HK-2 (cell line): ENCODE measurements at regions not wholly inside any gene's neighbourhood (a gene's known extent, or its start where the extent isn't known, plus 50 kb on each side); places are given as distances from the start of the nearest gene placed in this dataset.

Experiments
- DNase-seq: peaks from one replicate; pipeline ENCODE4 v3.0.0-alpha.2; 2018; ENCODE audit not compliant: unreplicated experiment

DNA sequence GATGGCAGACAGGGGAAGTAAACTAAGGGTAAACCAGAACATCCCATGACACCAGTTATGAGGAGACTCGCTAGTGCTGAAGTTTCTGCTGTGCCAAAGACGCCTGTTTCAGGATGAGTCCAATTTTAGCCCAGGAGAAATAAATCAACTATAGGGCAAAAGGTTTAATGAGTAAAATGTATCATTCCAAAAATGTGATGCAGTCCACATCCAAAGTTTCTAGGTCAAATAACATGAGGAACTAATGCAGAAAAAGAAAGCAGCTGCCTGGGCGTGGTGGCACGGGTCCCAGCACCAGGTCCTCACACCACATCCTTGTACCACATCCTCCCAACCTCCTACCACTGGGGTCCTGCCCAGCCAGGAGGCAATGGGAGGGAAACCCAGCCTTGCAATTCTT is 126.9 kb upstream of the CTAGE1 start:
- DNase-seq: no peak

DNA sequence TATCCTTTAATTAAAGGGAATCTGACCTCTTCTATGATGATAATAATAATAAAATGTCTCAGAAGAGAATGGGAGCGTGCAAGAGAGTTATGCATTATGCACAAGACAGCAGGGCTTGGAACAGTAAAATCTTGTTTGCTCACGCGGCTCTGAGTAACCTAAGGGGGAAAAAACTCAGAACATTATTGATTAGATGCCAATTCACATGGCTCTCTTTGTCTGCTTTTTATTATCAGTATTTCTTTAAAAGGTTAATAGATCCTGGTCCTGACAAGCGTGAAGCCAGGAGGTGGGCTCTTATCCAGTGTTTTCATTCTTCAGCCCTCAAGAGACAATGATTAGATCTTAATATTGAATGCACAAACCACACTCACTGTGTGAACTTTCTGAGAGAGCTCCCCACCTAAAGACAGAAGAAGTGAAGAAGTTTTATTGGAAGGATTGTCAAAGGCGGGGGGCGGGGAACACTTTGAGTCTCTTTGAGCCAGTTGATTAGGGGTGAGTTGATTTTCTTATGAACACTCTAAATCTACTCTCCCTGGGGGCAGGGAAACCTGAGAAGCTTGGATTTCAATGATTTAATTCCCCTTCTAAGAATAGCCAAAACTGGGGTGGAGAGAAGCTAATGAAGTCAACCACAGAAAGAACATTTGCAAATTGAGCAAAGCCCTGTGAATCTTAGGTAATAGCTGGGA is 127.5 kb upstream of the CTAGE1 start:
- DNase-seq: no peak

DNA sequence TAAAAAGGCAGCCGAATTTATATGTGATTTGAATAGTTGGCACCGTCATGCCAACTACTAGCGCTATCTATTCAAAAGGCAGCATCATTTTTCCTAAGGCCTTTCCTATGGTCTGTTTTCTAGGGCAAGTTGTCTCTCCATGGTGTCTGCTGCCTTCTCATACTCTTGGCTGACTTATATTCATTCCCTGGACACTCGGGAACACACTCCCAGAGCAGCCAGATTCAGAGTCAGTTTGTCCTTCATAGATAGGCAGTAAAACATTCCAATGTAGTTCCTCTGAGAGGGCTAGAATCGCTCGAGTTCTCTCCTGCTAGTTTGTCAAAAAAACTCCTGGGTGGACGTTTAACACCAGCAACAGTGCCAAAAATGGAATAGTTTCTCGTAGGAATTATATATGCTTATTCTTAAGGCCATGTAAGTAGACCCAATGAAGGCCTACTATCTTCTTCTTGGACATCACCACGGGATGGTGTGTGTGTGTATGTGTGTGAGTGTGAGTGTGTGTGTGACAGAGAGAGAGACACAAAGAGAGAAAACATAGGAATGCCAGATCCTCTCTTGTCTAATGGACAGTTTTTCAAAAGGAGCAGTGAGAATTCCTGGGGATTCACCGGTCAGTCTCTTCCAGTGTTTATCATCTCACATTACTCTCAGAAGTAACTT is 129.3 kb upstream of the CTAGE1 start:
- no peak for DNase-seq

DNA sequence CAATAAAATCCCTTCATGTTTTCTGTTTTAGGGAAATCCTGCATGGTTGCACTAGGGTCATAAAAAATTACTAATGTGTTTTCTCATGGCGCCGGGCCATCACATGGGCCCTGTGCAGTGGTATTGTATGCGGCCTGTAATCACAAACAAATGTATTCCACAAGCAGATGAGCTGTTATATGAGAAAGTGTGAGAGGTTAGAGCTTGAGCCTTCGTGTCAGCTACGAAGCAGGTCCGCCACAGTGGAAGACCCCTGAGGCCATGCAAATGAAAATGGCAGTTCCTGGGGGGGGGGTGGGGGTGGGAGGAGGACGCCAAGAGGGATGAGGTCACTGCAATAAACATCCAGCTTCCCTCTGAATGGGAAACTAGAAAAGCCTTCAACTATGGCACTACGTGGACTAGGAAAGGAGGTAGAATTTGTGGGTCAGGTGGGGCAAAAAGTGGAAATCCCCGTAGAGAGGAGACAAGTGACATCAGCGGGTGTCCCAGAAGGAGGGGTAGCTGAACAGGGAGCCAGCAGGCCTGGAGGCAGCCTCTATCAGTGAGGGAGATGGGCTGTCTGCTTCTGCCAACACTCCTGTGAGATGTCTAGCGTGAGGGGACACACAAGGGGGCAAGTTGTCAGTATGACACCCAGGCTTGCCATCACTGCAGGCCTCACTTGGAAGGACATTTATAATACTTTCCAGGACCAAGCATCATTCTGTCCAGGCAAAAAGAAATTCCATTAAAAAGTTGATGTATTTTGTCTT is 130.3 kb upstream of the CTAGE1 start:
- DNase-seq: no peak

DNA sequence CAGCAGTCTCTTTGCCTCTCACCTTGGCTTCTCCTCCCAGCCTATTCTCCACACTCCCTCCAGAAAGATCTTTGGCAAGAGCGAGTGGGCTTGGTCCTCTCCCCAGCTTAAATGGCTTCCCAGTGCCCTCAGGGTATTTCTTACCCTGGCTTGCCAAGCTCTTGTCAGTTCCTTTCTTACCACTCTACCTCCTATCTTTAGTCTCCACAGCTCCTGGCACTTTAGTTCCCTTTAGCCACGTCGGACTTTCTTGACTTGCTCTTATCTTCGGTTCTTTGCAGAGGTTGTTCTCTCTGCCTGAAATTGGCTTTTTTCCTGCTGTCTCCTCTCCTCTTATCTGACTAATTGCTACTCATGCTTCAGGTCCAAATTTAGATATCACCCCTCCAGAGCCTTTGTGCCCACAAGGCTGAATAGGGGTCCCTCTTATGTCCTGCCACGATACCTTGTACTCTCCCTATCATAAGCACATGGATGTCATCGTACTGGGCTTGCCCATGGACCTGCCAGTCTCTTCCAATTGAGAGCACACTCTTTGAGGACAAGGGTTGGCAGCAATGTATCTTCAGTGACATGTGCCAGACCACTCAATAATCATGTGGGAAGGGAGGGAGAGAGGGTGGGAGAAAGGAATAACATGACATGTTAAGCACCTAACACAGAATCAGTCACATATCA is 131.7 kb upstream of the CTAGE1 start:
- no peak for DNase-seq

DNA sequence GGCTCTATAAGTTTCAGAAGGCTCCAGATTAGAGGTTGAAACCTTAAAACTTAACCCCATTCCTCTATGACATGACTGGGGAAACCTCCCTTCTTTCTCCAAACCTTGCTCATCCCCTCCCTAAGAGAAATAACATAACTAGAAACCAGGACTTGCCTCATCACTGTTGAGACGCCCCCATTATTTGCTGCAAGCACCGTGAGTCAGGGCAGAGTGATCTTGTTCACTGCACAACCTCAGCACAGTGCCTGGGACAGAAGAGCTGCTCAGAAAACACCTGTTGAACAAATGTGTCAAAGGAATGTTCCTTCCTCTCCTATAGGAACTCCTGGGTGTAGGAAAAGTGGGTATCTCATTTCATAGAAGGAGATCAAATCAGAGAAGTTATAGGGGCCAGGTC is 132.7 kb upstream of the CTAGE1 start:
- no peak for DNase-seq

DNA sequence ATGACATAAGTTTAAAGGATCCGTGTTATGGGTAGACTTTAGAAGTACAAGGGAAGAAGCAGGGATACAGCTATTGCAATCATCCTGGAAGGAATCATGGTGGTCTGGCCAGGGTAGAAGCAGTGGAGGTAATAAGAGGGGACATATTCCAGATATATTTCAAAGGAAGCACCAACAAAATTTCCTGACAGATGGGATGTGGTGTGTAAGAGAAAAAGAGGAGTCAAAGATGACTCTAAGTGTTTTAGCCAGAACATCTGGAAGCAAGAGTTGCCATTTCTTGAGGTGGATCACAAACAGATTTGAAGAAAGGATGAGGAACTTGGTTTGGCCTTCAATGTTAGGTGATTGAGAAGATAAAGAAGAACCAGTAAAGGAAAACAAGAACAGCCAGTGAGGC is 133.1 kb upstream of the CTAGE1 start:
- DNase-seq: no peak

DNA sequence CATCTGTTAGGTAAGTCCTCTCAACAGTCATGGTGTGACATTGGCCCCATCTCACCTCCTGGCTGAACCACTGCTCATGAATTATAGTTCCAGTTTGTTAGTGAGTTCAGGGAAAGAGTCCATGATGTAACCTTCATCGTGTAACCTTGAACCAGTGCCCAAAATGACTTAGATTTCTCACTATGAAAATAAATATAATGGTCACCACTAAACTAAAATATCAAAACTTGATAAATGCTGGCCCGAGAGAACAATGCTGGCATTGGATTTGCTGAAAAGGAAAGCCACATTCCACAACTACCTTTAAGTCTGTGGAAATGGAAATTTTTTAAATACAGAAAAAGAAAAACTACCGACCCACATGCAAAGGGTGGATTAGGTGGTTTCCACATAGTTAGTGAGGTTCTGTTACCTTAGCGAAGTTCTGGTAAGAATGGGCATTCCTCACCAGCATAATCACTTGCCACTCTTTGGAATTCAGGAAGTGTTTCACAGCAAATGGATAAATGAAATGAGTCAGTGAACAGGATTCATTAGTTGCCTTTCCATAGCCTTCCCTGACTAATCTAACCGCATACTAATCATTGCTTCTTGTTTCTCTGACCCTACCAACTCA is 133.9 kb upstream of the CTAGE1 start:
- DNase-seq: peak; percentile 11

DNA sequence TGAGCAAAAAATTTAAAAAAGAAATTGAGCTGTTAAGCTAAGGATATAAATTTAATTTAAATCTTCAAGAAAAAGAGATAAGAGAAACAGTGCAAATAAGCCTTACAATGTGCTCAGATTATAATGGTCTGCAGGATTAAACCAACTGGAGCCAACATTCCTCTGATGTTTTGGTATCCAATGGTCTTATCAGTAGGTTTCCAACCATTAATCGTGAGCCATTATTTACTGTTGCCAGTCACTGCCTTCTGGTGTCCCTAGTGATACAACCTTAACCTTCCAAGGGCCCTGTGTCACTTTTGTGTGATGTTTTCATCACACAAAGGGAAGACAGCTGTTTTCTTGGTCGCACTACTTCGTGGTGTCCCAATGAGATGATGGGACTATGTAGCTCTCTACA is 134.5 kb upstream of the CTAGE1 start:
- DNase-seq: no peak

DNA sequence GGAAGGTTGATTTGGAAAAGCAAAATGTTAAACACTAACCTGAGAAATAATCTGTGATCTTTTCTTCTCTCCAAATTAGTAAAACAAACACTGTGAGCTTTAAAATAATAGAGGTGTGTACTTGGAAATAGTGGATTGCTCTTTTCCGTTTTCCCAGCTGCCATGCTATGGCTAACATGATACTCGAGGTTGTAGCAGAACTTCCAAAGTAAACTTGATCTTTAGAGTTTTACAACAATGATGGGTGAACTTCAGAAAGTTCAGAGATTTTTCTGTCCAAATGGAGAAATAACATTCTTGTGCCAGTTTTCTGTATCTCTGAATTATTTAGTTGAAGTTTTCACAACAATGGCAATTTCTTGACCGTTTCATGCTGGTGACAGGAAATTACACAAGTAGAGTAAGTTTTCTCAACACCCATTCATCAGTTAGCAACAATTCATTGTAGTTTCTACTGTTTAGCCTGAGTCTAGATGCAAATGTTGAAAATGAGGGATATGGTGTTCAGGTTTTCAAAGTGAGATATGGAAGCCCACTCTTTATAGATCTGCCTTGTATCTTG is 135.3 kb upstream of the CTAGE1 start:
- DNase-seq: no peak

DNA sequence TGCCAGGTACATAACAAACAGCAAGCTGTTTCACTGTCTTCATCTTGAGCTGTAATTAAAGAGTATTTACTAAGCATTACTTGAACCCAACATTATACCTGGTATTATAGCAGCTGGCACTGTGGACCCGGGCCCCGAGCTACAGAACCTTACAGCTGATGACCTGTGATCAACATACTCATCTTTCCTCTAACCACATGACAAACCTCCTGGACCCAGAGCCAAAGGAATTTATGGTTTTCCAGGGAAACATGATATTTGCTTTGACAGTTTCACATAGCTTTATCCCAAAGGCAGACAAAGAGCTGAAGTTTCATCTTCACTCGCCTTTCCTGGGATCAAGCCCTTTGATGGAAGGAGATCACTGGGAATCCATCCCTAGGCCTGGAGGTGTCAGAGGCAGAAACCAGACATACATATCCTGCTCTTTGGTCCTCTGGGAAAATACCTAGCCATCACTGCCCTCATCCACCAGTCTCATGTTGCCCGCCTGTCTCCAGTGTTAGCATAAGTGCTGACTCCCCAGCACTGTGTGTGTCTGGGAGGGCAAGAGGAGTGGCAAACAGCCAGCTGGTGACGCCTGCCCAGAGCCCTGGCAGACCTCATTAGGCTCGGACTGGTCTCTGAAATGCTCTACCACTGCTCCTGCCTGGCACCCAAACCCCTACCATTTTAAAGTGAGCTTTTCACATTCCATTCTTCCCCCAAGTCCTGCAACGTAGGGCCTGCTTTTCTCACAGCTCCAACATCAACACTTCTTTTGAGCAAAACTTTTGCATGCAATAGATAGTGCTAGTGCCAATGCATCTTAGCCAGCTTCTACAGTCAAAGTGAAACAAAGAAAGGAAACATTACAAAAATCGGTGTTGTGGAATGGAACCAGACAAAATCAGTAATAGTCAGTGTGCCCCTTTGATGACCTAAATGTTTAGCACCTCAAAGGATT is 138.8 kb upstream of the CTAGE1 start:
- peak; percentile 4 for DNase-seq

DNA sequence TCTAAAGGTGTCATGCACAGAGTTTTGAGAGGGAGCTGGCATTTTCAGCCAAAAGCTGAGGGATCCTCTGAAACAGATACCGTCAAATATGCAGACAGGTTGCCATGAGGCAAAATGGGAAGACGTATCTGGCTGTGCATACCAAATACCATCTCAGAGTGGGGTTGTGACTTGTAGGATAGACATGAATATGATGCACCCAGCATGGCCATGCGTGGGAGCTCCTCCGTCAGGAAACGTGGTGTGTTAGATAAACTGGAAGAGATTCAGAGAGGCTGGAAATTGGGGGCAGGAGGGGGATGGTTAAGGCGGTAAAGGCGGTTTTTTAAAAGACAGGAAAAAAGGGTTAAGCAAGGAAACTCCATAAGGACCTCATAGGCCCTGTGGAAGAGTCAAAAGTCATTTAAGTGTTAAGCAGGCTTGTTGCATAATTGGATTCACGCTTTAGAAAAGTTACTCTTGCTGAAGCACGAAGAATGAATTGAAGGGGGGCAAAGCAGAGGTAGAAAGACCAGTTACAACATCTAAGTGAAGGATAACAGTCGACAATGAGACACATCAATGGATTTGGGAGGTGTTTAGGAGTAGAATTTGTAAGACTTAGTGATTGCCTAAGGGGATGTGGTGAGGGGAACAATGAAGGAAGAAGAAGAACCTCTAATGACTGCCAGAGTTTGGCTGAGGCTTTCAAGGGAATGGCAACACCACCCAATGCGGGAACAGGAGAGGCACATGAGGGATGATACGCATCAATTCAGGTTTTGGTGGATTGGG is 139.6 kb upstream of the CTAGE1 start:
- no peak for DNase-seq

DNA sequence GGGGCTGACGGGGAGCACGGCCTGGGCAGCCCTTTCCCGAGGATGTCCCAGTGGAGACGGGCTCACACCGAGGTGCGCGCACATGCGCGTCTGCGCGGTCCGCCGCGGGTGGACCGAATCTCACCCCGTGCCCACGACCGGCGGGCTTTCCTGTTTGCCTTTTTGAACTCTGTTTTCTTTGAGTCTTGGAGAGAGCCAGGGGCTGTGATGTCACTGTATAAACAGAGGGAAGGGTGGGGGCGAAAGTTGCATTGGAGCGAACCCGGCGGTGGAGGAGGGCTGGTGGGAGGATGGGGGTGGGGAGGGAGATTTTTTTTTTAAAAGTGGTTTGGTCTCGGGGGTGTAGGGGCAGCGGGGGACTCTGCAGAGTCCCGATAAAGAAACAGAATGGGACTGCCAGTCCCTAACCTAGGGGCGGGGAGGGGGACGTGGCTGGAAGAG is 141.2 kb upstream of the CTAGE1 start:
- peak; percentile 33 for DNase-seq

DNA sequence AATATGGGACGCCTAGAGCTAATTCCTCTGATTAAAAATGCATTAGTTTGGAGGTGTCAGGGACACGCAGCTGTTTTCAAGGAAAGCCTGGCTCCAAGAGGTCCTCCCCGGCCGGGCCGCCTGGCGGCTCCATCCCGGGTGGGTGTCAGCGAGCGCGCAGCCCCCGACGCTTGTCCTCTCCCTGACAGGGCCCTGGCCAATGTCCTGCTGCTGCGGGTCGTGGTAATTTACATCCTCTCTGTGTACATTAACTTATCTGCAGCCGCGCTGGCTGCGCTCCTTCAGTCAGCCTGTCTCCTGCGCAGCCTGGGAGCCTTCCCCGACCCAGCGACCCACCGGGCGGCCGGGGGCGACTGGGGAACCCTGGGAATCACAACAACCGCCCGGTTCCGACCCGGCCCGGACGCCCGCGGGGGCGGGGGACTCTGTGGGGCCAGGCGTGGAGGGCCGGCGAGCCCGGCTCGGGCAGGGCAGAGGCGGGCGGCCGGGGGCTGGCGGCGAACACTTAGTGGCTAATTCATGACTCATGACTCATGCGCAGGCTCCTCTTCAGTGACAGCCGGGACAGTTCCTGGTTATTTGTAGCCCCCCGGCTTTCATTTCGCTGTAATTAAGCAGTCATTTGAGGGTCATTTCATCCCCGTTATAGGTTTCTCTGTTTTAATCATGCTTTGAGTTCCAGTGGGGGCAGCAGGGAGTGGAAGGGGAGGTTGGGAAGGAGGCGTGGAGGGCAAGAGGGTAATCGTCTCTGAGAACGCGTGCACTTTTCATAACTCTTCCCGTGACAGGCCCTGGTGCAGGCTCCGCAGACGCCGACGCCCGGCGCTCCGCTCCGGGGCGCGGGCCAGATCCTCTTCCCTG is 141.9 kb upstream of the CTAGE1 start:
- DNase-seq: peak; percentile 62

DNA sequence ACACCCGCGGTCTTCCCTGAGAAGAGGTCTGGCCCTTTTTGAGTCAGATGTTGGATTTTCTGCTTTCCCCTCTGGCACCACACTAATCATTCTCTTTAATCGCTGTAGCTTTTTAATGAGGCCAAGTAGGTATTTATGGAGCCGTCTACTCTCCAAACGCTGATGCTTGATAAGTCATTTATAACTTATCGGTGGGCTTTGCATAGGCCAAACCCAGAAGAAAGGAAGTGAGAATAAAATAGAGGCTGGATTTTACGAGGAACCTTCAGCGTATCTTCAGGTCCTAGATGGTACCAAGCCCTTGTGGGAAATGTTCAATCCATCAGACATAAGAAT is 142.5 kb upstream of the CTAGE1 start:
- no peak for DNase-seq

DNA sequence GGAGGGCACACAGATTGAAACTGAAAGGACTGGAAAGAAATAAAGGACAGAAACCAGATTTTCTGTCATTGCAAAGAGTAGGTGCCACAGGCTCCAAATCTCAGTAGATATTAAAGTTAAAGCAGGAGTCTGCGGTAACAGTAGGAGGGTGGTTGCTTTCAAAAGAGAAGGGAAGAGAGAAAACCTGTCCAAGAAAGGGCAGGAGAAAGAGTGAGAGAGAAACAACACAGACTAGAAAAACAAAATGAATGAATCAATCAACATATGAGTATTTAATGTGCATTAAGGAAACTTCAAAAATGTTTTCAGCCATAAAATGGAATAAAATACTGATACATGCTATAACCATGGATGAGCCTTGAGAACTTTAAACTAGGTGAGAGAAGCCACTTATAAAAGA is 143.1 kb upstream of the CTAGE1 start:
- DNase-seq: no peak

DNA sequence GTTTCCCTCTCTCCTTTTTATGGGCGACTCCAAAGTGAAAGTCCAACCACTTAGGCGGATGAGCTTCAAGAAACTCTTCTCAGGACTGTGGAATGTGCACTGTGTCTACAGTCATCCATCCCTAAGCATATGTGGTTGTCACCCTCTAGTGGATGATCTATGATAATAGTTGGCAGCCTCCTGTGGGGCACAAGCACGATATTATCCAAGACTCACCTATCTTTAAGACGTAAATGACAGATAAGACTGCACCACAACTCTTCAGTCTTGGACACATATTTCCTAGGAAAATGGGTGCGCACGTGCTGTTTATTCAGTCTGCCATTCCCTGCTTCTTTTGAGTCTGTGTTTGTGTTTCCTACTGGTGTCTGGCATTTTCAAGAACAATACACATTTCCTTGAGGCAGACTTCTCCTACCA is 145.5 kb upstream of the CTAGE1 start:
- peak; percentile 27 for DNase-seq

DNA sequence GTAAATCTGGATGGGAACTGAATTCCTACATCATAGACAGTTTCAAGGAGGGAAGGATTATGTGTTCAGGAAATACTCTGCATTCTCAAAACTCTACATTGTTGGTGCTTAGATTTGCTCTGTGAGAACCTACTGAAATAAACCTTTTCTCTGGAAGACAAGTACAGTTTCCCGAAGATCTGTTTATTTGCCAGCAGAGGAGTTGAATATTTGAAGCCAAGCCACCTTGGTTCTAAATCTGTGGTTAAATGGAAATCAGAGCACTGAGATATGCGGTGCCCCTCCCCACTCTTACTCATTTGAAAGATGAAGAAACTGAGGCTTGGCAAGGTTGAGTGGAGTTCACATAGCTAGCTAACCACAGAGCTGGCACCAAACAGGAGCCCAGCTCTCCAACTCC is 146.3 kb upstream of the CTAGE1 start:
- no peak for DNase-seq
